ENCODE measurements at regions not wholly inside any gene's neighbourhood (a gene's known extent, or its start where the extent isn't known, plus 50 kb on each side); places are given as distances from the start of the nearest gene placed in this dataset.
A peak's percentile ranks its signal among the peaks of the same experiment; 100 is the strongest.

GRCh38 chr15:96947296-96948229, 617.1 kb downstream of the NR2F2 start:
- H3K9me3 ChIP-seq (ENCODE audit: low read depth) = no peaks in the 10 kb centered on the region
- DNase-seq (ENCODE audit: low read depth in 1 of 2, low spot score in 1 of 2) = peak in 1 of 2 donors; percentile 77
- TF ChIP-seq CTCF (IDR thresholded peaks at IDR 0.05; ENCODE audit: low read depth, low read length) = no peak
- peaks cover 22% of the 10 kb centered on the region for H3K27me3 ChIP-seq
- no peaks in the 10 kb centered on the region for H3K4me1 ChIP-seq (ENCODE audit: low read depth)
- H3K27ac ChIP-seq = no peak overlapping the region
- peak overlapping the region; percentile 31 for H3K4me3 ChIP-seq
- no peaks in the 10 kb centered on the region for H3K36me3 ChIP-seq

GRCh38 chr15:96948981-96949380, 618.5 kb downstream of the NR2F2 start:
- peaks cover 22% of the 10 kb centered on the region for H3K27me3 ChIP-seq
- H3K4me1 ChIP-seq (ENCODE audit: low read depth) = no peaks in the 10 kb centered on the region
- H3K4me3 ChIP-seq = no peak overlapping the region
- H3K36me3 ChIP-seq = no peaks in the 10 kb centered on the region
- no peak for TF ChIP-seq CTCF (IDR thresholded peaks at IDR 0.05; ENCODE audit: low read depth, low read length)
- no peaks in the 10 kb centered on the region for H3K9me3 ChIP-seq (ENCODE audit: low read depth)
- DNase-seq (ENCODE audit: low read depth in 1 of 2, low spot score in 1 of 2) = no peak
- H3K27ac ChIP-seq = no peak overlapping the region

GRCh38 chr15:96958721-96959120, 628.2 kb downstream of the NR2F2 start:
- Histone ChIP-seq H3K4me1 (ENCODE audit: low read depth) (peaks cover 7% of the 10 kb centered on the region), H3K27ac (no peak overlapping the region), H3K36me3 (no peaks in the 10 kb centered on the region), H3K9me3 (ENCODE audit: low read depth) (no peaks in the 10 kb centered on the region), H3K4me3 (no peak overlapping the region), H3K27me3 (no peaks in the 10 kb centered on the region)
- DNase-seq (ENCODE audit: low read depth in 1 of 2, low spot score in 1 of 2) = peak in 1 of 2 donors; percentile 38
- TF ChIP-seq CTCF (IDR thresholded peaks at IDR 0.05; ENCODE audit: low read depth, low read length) = no peak

GRCh38 chr15:96959501-96959900, 629.0 kb downstream of the NR2F2 start:
- H3K9me3 ChIP-seq (ENCODE audit: low read depth) = no peaks in the 10 kb centered on the region
- no peak for TF ChIP-seq CTCF (IDR thresholded peaks at IDR 0.05; ENCODE audit: low read depth, low read length)
- no peak overlapping the region for H3K4me3 ChIP-seq
- peaks cover 7% of the 10 kb centered on the region for H3K4me1 ChIP-seq (ENCODE audit: low read depth)
- no peak overlapping the region for H3K27ac ChIP-seq
- no peaks in the 10 kb centered on the region for H3K27me3 ChIP-seq
- DNase-seq (ENCODE audit: low read depth in 1 of 2, low spot score in 1 of 2) = no peak
- no peaks in the 10 kb centered on the region for H3K36me3 ChIP-seq

GRCh38 chr15:96960711-96961480, 630.4 kb downstream of the NR2F2 start:
- H3K9me3 ChIP-seq (ENCODE audit: low read depth) = no peaks in the 10 kb centered on the region
- H3K27me3 ChIP-seq = no peaks in the 10 kb centered on the region
- H3K4me3 ChIP-seq = no peak overlapping the region
- no peak for DNase-seq (ENCODE audit: low read depth in 1 of 2, low spot score in 1 of 2)
- no peak for TF ChIP-seq CTCF (IDR thresholded peaks at IDR 0.05; ENCODE audit: low read depth, low read length)
- H3K36me3 ChIP-seq = no peaks in the 10 kb centered on the region
- peaks cover 7% of the 10 kb centered on the region for H3K4me1 ChIP-seq (ENCODE audit: low read depth)
- no peak overlapping the region for H3K27ac ChIP-seq
